HEK293 (cell line): ENCODE measurements at regions not wholly inside any gene's neighbourhood (a gene's known extent, or its start where the extent isn't known, plus 50 kb on each side); places are given as distances from the start of the nearest gene placed in this dataset.

Experiments used
- CTCF ChIA-PET: fragments of 350-600 bp; formaldehyde crosslinking; extraction: SDS; loops from one replicate; lab custom pipeline; 2021; ENCODE audit warnings: antibody characterized with exemption; lab: Yijun Ruan, JAX
- POLR2A ChIA-PET: fragments of 300-600 bp; formaldehyde crosslinking; extraction: SDS; loops from one replicate; lab custom pipeline; 2020; ENCODE audit warnings: antibody characterized with exemption, inconsistent platforms; lab: Yijun Ruan, JAX
- H3K27ac ChIP-seq: fragments of 200-500 bp; sonication (Bioruptor generic); 2 replicates; pipeline ENCODE4 v1.5.1; 2014; ENCODE audit warnings: low read depth, low read length, control low read depth, inconsistent platforms; ENCODE audit errors: extremely low read depth
- H3K36me3 ChIP-seq, 2 experiments: fragments of 200-500 bp in 1 of 2; sonication (Bioruptor generic) in 1 of 2; 1 replicate in 1 of 2; 2 replicates in 1 of 2; pipeline ENCODE4 v1.5.1; 2014 to 2017; ENCODE audit warnings: inconsistent platforms in 2 of 2, low read length in 2 of 2; ENCODE audit not compliant: control insufficient read depth in 2 of 2, insufficient read depth in 1 of 2
- H3K4me1 ChIP-seq: fragments of 200-500 bp; sonication (Bioruptor generic); 2 replicates; pipeline ENCODE4 v1.5.1; 2014; ENCODE audit warnings: mild to moderate bottlenecking, low read length, inconsistent platforms; ENCODE audit not compliant: control insufficient read depth, insufficient read depth
- H3K4me3 ChIP-seq: 2 replicates; pipeline ENCODE4 v1.5.1; 2011; ENCODE audit warnings: low read depth, mild to moderate bottlenecking, control low read depth, low read length, moderate library complexity
- H3K9me3 ChIP-seq: fragments of 200-500 bp; sonication (Bioruptor generic); 2 replicates; pipeline ENCODE4 v1.5.1; 2014; ENCODE audit warnings: low read depth, low read length, inconsistent platforms; ENCODE audit not compliant: control insufficient read depth, insufficient read depth
- FEZF1 ChIP-seq: fragments of 450-650 bp; formaldehyde crosslinking; IDR thresholded peaks from 2 replicates; pipeline ENCODE4 v1.5.1; 2016; ENCODE audit warnings: missing biosample characterization, missing genetic modification characterization
- HOXD13 ChIP-seq: sonication (generic); formaldehyde crosslinking; IDR thresholded peaks from 2 replicates; pipeline ENCODE4 v1.8.0; 2022; ENCODE audit warnings: missing genetic modification reagents, borderline replicate concordance
- KLF1 ChIP-seq: fragments of 450-650 bp; formaldehyde crosslinking; IDR thresholded peaks from 2 replicates; pipeline ENCODE4 v1.5.1; 2016; ENCODE audit warnings: missing biosample characterization, missing genetic modification characterization
- MYNN ChIP-seq: fragments of 450-650 bp; formaldehyde crosslinking; IDR thresholded peaks from 2 replicates; pipeline ENCODE4 v1.5.1; 2016; ENCODE audit warnings: missing biosample characterization, missing genetic modification characterization, borderline replicate concordance
- OSR2 ChIP-seq: fragments of 450-650 bp; formaldehyde crosslinking; IDR thresholded peaks from 2 replicates; pipeline ENCODE4 v1.5.1; 2016; ENCODE audit warnings: missing biosample characterization, missing genetic modification characterization
- REPIN1 ChIP-seq: fragments of 450-650 bp; formaldehyde crosslinking; IDR thresholded peaks from 2 replicates; pipeline ENCODE4 v1.5.1; 2017; ENCODE audit warnings: missing biosample characterization, missing genetic modification characterization, low read depth
- WT1 ChIP-seq: fragments of 450-650 bp; formaldehyde crosslinking; IDR thresholded peaks from 2 replicates; pipeline ENCODE4 v1.5.1; 2016; ENCODE audit warnings: missing biosample characterization, missing genetic modification characterization
- ZBTB20 ChIP-seq: fragments of 450-650 bp; formaldehyde crosslinking; IDR thresholded peaks from 2 replicates; pipeline ENCODE4 v1.5.1; 2016; ENCODE audit warnings: missing biosample characterization, missing genetic modification characterization
- ZFP69B ChIP-seq: fragments of 450-650 bp; formaldehyde crosslinking; IDR thresholded peaks from 2 replicates; pipeline ENCODE4 v1.5.1; 2016; ENCODE audit warnings: missing biosample characterization, missing genetic modification characterization
- ZNF2 ChIP-seq: fragments of 450-650 bp; formaldehyde crosslinking; IDR thresholded peaks from 2 replicates; pipeline ENCODE4 v1.5.1; 2016; ENCODE audit warnings: missing biosample characterization, missing genetic modification characterization
- ZNF214 ChIP-seq: fragments of 450-650 bp; formaldehyde crosslinking; IDR thresholded peaks from 2 replicates; pipeline ENCODE4 v1.5.1; 2017; ENCODE audit warnings: missing biosample characterization, mild to moderate bottlenecking, missing genetic modification characterization, borderline replicate concordance
- ZNF266 ChIP-seq: fragments of 450-650 bp; formaldehyde crosslinking; IDR thresholded peaks from 2 replicates; pipeline ENCODE4 v1.5.1; 2016; ENCODE audit warnings: missing biosample characterization, missing genetic modification characterization, low read depth
- ZNF302 ChIP-seq: fragments of 450-650 bp; formaldehyde crosslinking; IDR thresholded peaks from 2 replicates; pipeline ENCODE4 v1.5.1; 2016; ENCODE audit warnings: missing biosample characterization, missing genetic modification characterization, low read depth
- ZNF501 ChIP-seq: fragments of 450-650 bp; formaldehyde crosslinking; IDR thresholded peaks from 2 replicates; pipeline ENCODE4 v1.5.1; 2016; ENCODE audit warnings: missing biosample characterization, missing genetic modification characterization
- ZNF544 ChIP-seq: fragments of 450-650 bp; formaldehyde crosslinking; IDR thresholded peaks from 2 replicates; pipeline ENCODE4 v1.5.0; 2017; ENCODE audit warnings: missing biosample characterization, missing genetic modification characterization
- ZNF639 ChIP-seq: fragments of 450-650 bp; formaldehyde crosslinking; IDR thresholded peaks from 2 replicates; pipeline ENCODE4 v1.5.1; 2016; ENCODE audit warnings: missing biosample characterization, missing genetic modification characterization
- ZNF654 ChIP-seq: fragments of 450-650 bp; formaldehyde crosslinking; IDR thresholded peaks from 2 replicates; pipeline ENCODE4 v1.5.1; 2016; ENCODE audit warnings: low read depth, missing biosample characterization, missing genetic modification characterization
- ZNF660 ChIP-seq: fragments of 450-650 bp; IDR thresholded peaks from 2 replicates; pipeline ENCODE4 v1.5.1; 2018; ENCODE audit warnings: missing biosample characterization, mild to moderate bottlenecking, missing genetic modification characterization
- ZNF701 ChIP-seq: fragments of 450-650 bp; formaldehyde crosslinking; IDR thresholded peaks from 2 replicates; pipeline ENCODE4 v1.5.1; 2016; ENCODE audit warnings: missing biosample characterization, missing genetic modification characterization
- ZNF747 ChIP-seq: fragments of 450-650 bp; formaldehyde crosslinking; IDR thresholded peaks from 2 replicates; pipeline ENCODE4 v1.5.1; 2016; ENCODE audit warnings: missing biosample characterization, missing genetic modification characterization
- ZNF776 ChIP-seq: fragments of 450-650 bp; formaldehyde crosslinking; IDR thresholded peaks from 2 replicates; pipeline ENCODE4 v1.5.0; 2017; ENCODE audit warnings: missing biosample characterization, missing genetic modification characterization, borderline replicate concordance
- ZNF843 ChIP-seq: fragments of 450-650 bp; formaldehyde crosslinking; IDR thresholded peaks from 2 replicates; pipeline ENCODE4 v1.5.1; 2016; ENCODE audit warnings: missing biosample characterization, missing genetic modification characterization
- TF ChIP-seq, protein P1 (sequence below): fragments of 450-650 bp; formaldehyde crosslinking; IDR thresholded peaks from 2 replicates; pipeline ENCODE4 v1.5.1; 2016; ENCODE audit warnings: missing biosample characterization, missing genetic modification characterization
- TF ChIP-seq, protein P2 (sequence below): fragments of 450-650 bp; formaldehyde crosslinking; optimal IDR thresholded peaks from 2 replicates; pipeline ENCODE3; 2016; ENCODE audit warnings: missing biosample characterization, mild to moderate bottlenecking, missing genetic modification characterization
- TF ChIP-seq, protein P3 (sequence below): fragments of 450-650 bp; IDR thresholded peaks from 2 replicates; pipeline ENCODE4 v1.5.1; 2018; ENCODE audit warnings: missing biosample characterization, mild to moderate bottlenecking, missing genetic modification characterization
- TF ChIP-seq, protein P4 (sequence below): fragments of 450-650 bp; formaldehyde crosslinking; IDR thresholded peaks from 2 replicates; pipeline ENCODE4 v1.5.1; 2016; ENCODE audit warnings: missing biosample characterization, missing genetic modification characterization

DNA sequence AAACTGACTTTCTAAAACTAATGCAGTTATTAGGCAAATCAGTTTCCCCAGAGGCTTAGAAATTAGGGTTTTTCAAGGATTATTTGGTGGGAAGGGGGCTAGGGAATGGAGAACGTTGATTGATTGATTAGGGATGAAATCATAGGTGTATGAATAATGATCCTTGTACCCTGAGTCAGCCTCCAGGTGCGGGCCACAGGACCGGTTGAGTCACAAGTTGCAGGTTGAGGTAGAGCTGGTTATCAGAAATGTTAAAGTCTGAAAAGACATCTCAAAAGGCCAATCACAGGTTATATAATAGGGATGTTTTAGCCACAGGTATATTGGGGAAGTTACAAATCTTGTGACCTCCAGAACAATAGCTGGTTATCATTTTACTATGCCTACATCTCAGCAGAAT, 341.8 kb upstream of the GULP1 start:
- Histone ChIP-seq H3K27ac (no peak overlapping the region), H3K4me1 (no peaks in the 10 kb centered on the region), H3K9me3 (no peaks in the 10 kb centered on the region), H3K36me3 (no peaks in the 10 kb centered on the region), H3K4me3 (no peak overlapping the region)
- ChIA-PET CTCF (no interaction called here), POLR2A (no interaction called here)
- TF ChIP-seq ZNF544 (tag by site-specific recombination) (no peak), ZNF214 (no peak), ZNF501 (no peak), FEZF1 (tag by site-specific recombination) (no peak), KLF1 (no peak), MYNN (no peak), ZNF639 (tag by site-specific recombination) (no peak), ZNF2 (tag by site-specific recombination) (no peak), ZNF302 (no peak), ZNF776 (tag by site-specific recombination) (no peak), ZNF654 (no peak), REPIN1 (tag by site-specific recombination) (no peak), ZFP69B (tag by site-specific recombination) (no peak), ZNF843 (no peak), ZNF660 (no peak), ZNF701 (no peak), ZBTB20 (tag by site-specific recombination) (no peak)
- TF ChIP-seq, protein P1, sequence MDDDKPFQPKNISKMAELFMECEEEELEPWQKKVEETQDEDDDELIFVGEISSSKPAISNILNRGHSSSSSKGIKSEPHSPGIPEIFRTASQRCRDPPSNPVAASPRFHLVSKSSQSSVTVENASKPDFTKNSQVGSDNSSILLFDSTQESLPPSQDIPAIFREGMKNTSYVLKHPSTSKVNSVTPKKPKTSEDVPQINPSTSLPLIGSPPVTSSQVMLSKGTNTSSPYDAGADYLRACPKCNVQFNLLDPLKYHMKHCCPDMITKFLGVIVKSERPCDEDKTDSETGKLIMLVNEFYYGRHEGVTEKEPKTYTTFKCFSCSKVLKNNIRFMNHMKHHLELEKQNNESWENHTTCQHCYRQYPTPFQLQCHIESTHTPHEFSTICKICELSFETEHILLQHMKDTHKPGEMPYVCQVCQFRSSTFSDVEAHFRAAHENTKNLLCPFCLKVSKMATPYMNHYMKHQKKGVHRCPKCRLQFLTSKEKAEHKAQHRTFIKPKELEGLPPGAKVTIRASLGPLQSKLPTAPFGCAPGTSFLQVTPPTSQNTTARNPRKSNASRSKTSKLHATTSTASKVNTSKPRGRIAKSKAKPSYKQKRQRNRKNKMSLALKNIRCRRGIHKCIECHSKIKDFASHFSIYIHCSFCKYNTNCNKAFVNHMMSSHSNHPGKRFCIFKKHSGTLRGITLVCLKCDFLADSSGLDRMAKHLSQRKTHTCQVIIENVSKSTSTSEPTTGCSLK (tag by site-specific recombination), result no peak
- TF ChIP-seq, protein P2, sequence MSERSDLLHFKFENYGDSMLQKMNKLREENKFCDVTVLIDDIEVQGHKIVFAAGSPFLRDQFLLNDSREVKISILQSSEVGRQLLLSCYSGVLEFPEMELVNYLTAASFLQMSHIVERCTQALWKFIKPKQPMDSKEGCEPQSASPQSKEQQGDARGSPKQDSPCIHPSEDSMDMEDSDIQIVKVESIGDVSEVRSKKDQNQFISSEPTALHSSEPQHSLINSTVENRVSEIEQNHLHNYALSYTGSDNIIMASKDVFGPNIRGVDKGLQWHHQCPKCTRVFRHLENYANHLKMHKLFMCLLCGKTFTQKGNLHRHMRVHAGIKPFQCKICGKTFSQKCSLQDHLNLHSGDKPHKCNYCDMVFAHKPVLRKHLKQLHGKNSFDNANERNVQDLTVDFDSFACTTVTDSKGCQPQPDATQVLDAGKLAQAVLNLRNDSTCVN (tag by site-specific recombination), result no peak
- TF ChIP-seq, protein P3, sequence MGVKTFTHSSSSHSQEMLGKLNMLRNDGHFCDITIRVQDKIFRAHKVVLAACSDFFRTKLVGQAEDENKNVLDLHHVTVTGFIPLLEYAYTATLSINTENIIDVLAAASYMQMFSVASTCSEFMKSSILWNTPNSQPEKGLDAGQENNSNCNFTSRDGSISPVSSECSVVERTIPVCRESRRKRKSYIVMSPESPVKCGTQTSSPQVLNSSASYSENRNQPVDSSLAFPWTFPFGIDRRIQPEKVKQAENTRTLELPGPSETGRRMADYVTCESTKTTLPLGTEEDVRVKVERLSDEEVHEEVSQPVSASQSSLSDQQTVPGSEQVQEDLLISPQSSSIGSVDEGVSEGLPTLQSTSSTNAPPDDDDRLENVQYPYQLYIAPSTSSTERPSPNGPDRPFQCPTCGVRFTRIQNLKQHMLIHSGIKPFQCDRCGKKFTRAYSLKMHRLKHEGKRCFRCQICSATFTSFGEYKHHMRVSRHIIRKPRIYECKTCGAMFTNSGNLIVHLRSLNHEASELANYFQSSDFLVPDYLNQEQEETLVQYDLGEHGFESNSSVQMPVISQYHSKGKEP (tag by site-specific recombination), result no peak

DNA sequence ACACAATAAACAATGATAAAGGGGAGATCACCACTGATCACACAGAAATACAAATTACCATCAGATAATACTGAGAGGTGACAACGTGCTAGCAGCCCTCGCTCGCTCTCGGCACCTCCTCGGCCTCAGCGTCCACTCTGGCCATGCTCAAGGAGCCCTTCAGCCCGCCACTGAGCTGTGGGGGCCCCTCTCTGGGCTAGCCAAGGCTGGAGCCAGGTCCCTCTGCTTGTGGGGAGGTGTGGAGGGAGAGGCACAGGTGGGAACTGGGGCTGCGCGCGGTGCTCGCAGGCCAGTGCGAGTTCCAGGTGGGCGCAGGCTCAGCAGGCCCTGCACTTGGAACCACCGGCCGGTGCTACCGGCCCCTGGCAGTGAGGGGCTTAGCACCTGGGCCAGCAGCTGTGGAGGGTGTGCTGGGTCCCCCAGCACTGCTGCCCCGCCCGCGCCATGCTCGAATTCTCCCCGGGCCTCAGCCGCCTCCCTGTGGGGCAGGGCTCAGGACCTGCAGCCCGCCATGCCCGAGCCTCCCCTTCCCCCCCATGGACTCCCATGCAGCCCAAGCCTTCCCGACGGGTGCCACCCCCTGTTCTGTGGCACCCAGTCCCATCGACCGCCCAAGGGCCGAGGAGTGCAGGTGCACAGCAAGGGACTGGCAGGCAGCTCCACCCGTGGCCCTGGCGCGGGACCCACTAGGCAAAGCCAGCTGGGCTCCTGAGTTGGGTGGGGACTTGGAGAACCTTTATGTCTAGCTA, 340.0 kb upstream of the GULP1 start:
- CTCF ChIA-PET, result interaction anchor here (0.6 to 0.7 kb wide), 2 partner anchors 11 to 241 kb away, joined by 3 read pairs; no protein-coding TSS in a partner anchor
- TF ChIP-seq, protein P4, sequence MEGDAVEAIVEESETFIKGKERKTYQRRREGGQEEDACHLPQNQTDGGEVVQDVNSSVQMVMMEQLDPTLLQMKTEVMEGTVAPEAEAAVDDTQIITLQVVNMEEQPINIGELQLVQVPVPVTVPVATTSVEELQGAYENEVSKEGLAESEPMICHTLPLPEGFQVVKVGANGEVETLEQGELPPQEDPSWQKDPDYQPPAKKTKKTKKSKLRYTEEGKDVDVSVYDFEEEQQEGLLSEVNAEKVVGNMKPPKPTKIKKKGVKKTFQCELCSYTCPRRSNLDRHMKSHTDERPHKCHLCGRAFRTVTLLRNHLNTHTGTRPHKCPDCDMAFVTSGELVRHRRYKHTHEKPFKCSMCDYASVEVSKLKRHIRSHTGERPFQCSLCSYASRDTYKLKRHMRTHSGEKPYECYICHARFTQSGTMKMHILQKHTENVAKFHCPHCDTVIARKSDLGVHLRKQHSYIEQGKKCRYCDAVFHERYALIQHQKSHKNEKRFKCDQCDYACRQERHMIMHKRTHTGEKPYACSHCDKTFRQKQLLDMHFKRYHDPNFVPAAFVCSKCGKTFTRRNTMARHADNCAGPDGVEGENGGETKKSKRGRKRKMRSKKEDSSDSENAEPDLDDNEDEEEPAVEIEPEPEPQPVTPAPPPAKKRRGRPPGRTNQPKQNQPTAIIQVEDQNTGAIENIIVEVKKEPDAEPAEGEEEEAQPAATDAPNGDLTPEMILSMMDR (tag by site-specific recombination), result no peak
- TF ChIP-seq HOXD13 (CRISPR knock-in tag) (no peak), KLF1 (no peak), ZNF747 (no peak), FEZF1 (tag by site-specific recombination) (no peak), OSR2 (tag by site-specific recombination) (no peak), WT1 (no peak), ZNF266 (no peak)

More for the DNA sequence above, 340.0 kb upstream of the GULP1 start:
- no peaks in the 10 kb centered on the region for H3K4me1 ChIP-seq
- no peaks in the 10 kb centered on the region for H3K9me3 ChIP-seq
- no peaks in the 10 kb centered on the region for H3K36me3 ChIP-seq
- POLR2A ChIA-PET, result no interaction called here
- no peak overlapping the region for H3K4me3 ChIP-seq
- no peak overlapping the region for H3K27ac ChIP-seq
